GM21381 (cell line): ENCODE measurements at regions not wholly inside any gene's neighbourhood (a gene's known extent, or its start where the extent isn't known, plus 50 kb on each side); places are given as distances from the start of the nearest gene placed in this dataset.
"Not testable (repeated sequence)": the region's sequence is repeated elsewhere in the genome, so short reads cannot be mapped to it uniquely, and the experiment has no call there.

Source experiments
- ATAC-seq: cut with Tn5 transposase; IDR thresholded peaks from one replicate; pipeline ENCODE4 v1.9.1; 2021; ENCODE audit warnings: mild to moderate bottlenecking, moderate library complexity; ENCODE audit not compliant: unreplicated experiment

DNA sequence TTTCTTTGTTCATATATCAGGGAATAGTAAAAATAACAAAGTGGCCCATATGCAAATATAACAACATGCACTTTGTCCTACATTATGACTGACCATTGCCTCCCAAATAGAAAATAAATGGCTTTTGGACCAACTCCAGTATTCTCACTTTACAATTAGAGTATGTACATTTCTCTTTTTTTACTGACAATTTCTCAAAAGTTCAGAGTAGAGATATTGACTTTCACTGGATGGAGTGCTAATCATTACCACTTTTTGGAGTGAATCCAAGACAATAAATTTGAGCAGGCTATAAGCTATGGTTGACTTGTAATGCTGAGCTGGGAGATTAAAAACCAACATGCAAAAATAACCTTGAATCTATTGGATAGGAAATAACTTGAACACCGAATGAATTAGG, 987.4 kb downstream of the SUCLG1 start:
- no peak for ATAC-seq

GRCh38 chr2:83470928-83471327, 988.2 kb downstream of the SUCLG1 start:
- ATAC-seq, result no peak

DNA sequence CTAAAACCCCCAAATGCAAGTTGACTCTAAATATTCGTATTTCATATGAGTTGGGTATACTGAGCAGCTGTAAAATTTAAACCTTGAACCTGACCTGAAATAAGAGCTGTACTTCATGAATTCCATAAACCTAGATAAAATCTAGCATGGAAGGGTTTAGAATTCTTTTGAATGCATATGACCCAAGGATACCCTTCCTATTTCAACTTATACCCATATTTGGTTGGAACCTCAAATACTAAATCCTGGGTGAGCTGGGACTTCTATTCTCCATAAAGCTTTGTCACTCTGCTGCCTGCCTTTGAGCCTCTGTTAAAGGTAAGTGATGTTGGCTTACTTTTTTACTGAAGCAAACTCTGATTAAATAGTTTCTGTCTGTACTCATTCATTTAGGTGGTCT, 994.6 kb downstream of the SUCLG1 start:
- no peak for ATAC-seq

- no peak for ATAC-seq
These were observed 996.2 kb downstream of the SUCLG1 start for GRCh38 chr2:83462881-83463280.

DNA sequence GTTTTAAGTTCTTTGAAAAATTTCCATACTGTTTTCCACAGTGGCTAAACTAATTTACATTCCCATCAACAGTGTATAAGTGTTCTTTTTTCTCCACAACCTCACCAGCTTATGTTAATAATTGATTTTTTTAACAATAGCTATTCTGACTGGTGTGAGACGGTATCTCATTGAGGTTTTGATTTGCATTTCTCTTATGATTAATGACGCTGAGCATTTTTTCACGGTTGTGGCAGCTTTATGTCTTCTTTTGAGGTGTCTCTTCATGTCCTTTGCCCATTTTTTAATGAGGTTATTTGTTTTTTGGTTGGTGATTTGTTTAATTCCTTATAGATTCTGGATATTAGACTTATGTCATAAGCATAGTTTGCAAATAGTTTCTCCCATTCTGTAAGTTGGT, 997.9 kb downstream of the SUCLG1 start:
- no peak for ATAC-seq

GRCh38 chr2:83459456-83459855, 999.6 kb downstream of the SUCLG1 start:
- no peak for ATAC-seq

DNA sequence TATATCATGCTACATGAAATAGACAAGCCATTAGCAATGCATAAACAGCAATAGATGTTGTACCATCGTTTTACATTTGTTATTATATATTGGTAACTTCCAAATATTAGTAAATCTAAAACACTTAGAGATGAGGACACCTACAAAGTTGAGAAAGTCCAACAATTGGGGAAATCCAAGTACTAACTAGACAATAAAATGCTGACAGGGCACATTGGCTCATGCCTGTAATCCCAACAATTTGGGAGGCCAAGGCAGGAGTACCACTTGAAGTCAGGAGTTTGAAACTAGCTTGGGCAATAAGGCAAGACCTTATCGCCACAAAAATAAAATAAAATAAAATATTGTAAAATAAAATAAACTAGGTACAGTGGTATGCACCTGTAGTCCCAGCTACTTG, 1023.1 kb downstream of the SUCLG1 start:
- no peak for ATAC-seq

- ATAC-seq, result no peak
These were observed 1038.1 kb downstream of the SUCLG1 start for GRCh38 chr2:83420993-83421392.

GRCh38 chr2:83394134-83394904, 1064.8 kb downstream of the SUCLG1 start:
- no peak for ATAC-seq

DNA sequence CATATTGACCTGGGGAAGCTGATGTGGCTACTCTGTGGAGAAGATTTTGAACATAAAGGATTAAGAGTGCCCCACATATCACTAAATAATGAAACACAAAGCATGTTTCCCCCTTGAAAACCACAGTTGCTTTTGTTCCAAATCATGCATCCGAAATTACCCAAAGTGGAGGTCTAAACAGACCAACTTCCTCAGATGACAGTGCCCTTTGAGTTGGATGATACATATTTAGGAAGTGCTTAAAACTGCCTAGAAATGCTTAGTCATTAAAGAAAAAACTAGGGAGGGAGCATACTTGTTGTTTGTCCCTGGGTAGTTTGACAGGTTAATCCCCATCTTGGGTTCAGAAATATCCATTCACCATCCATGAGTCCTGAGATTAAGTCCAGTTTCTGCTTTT, 1070.3 kb downstream of the SUCLG1 start:
- no peak for ATAC-seq

DNA sequence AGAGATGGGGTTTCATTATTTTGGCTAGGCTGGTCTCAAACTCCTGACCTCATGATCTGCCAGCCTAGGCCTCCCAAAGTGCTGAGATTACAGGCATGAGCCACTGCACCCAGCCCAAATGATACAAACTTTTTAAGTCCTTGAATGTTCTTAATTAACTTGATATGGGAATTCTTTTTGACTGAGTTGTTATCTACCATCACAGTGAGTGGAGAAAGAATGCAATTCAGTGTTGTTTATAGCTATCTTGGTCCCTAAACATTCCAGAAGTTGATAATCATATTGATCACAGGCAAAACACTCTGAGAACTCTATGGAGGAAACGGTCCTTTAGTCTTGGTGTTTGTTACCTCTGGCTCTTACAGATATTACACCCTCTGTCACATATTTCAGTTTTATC, 1072.5 kb downstream of the SUCLG1 start:
- ATAC-seq, result no peak

DNA sequence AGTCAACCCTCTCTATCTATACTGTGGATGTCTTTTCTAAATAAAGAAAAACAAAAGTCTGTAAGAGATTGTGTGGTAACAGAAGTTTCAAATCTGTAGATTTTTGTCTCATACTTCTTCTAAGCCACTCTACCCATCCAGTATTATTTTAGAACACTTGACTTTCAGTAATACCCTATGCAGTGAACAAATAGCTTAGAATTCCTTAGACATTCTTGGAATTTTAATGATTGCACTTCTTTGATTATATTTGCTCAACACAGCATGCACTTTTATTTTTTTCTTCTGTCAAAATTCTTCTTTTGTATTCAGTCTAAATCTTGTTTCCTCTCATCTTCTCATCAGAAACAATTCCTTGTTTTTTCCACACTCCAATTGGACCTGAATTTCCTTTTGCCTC, 1080.2 kb downstream of the SUCLG1 start:
- ATAC-seq, result no peak

GRCh38 chr2:83376731-83377130, 1082.3 kb downstream of the SUCLG1 start:
- ATAC-seq, result no peak

DNA sequence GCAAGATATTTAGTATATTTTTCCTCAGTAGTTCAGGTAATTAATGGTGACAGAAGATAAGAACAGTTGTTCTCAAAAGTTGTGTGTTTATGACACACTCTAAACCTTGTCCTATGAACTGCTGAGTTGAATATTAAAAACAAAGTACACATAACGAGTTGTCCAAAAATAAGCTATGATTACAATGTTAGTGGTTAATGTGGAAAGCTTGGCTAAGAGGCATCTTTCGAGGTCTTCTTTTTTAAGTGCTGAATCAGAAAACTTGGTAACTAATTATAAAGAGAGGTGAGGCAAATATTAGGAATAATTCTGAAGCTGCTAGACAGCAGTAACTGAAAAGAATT, 1088.7 kb downstream of the SUCLG1 start:
- no peak for ATAC-seq

GRCh38 chr2:83369601-83370418, 1089.3 kb downstream of the SUCLG1 start:
- ATAC-seq, result no peak

GRCh38 chr2:83368916-83369315, 1090.2 kb downstream of the SUCLG1 start:
- ATAC-seq, result no peak

DNA sequence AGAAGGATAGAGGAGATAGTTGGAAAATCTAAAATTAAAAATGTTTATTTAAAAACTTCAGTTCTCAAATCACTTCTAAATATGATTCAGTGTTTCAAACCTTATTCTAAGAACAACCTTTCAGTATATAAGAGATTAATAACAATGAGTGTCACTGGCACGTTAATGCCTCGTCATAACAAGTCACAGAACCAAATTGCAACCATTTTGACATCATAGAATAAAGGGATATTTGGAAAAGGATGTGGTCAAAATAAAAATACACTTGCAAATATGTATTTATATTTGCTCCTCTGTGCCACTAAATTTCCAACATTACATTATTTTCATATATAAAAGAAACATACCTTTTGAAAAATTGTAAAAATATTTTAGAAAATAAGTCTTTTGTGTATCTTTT, 1090.6 kb downstream of the SUCLG1 start:
- ATAC-seq, result no peak

- ATAC-seq, result no peak
These were observed 1093.6 kb downstream of the SUCLG1 start for GRCh38 chr2:83365476-83365875.

- ATAC-seq, result no peak
These were observed 1094.8 kb downstream of the SUCLG1 start for GRCh38 chr2:83364264-83364663.

DNA sequence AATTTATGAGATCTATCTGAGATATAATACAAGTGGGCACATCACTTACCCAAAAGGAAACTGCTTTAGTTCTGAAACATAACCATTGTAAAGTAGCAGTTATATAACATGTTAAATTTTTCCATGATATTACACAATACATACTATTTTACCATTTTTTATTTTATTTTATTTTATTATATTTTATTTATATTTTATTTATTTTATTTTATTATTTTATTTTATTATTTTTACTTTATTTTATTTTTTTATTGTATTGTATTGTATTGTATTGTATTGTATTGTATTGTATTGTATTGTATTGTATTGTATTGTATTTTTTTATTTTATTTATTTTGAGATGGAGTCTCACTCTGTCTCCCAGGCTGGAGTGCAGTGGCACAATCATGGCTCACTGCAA, 1095.9 kb downstream of the SUCLG1 start:
- ATAC-seq, result not testable (repeated sequence)

- ATAC-seq, result no peak
These were observed 1099.7 kb downstream of the SUCLG1 start for GRCh38 chr2:83359336-83359735.

- no peak for ATAC-seq
These were observed 1116.2 kb downstream of the SUCLG1 start for GRCh38 chr2:83342860-83343329.
